Loucy (cell line): ENCODE measurements at regions not wholly inside any gene's neighbourhood (a gene's known extent, or its start where the extent isn't known, plus 50 kb on each side); places are given as distances from the start of the nearest gene placed in this dataset.

ENCODE experiments used
- H2AFZ ChIP-seq: fragments of 200-600 bp; sonication (generic); 2 replicates; pipeline ENCODE4 v1.6.0; 2016; ENCODE audit warnings: antibody characterized with exemption, mild to moderate bottlenecking, low read length, moderate library complexity
- H3F3A ChIP-seq: fragments of 200-600 bp; 2 replicates; pipeline ENCODE4 v1.6.0; 2016; ENCODE audit warnings: antibody characterized with exemption, low read depth, mild to moderate bottlenecking
- H3K27me3 ChIP-seq: fragments of 200-600 bp; sonication (generic); 2 replicates; pipeline ENCODE4 v1.6.1; 2014; ENCODE audit warnings: low read length, mild to moderate bottlenecking; ENCODE audit not compliant: insufficient read depth, poor library complexity, severe bottlenecking
- H3K36me3 ChIP-seq: fragments of 200-600 bp; sonication (generic); 2 replicates; pipeline ENCODE4 v1.6.1; 2016; ENCODE audit warnings: low read length; ENCODE audit not compliant: insufficient read depth
- H3K4me1 ChIP-seq: fragments of 200-600 bp; sonication (generic); 2 replicates; pipeline ENCODE4 v1.5.1; 2014; ENCODE audit warnings: low read length, mild to moderate bottlenecking; ENCODE audit not compliant: insufficient read depth, poor library complexity, severe bottlenecking
- H3K4me2 ChIP-seq: fragments of 200-600 bp; sonication (generic); 2 replicates; pipeline ENCODE4 v1.6.0; 2014; ENCODE audit warnings: antibody characterized with exemption, low read length, low read depth, mild to moderate bottlenecking; ENCODE audit not compliant: poor library complexity, severe bottlenecking
- H3K4me3 ChIP-seq: fragments of 200-600 bp; sonication (generic); 2 replicates; pipeline ENCODE4 v1.5.1; 2014; ENCODE audit warnings: low read length, mild to moderate bottlenecking, mixed read lengths; ENCODE audit not compliant: poor library complexity, severe bottlenecking
- H3K79me2 ChIP-seq: fragments of 200-600 bp; sonication (generic); 2 replicates; pipeline ENCODE4 v1.6.1; 2014; ENCODE audit warnings: low read length; ENCODE audit not compliant: insufficient read depth
- H3K9ac ChIP-seq: fragments of 200-600 bp; sonication (generic); 2 replicates; pipeline ENCODE4 v1.6.0; 2014; ENCODE audit warnings: mild to moderate bottlenecking, low read depth, low read length, moderate library complexity; ENCODE audit not compliant: poor library complexity, severe bottlenecking
- H3K9me2 ChIP-seq: fragments of 200-600 bp; sonication (generic); replicated peaks from 2 replicates; pipeline ENCODE4 v1.6.1; 2016; ENCODE audit warnings: low read depth, low read length, mixed read lengths
- H3K9me3 ChIP-seq: fragments of 200-600 bp; sonication (generic); 2 replicates; pipeline ENCODE4 v1.6.1; 2014; ENCODE audit warnings: mild to moderate bottlenecking, antibody characterized with exemption, low read length, low read depth; ENCODE audit not compliant: insufficient read depth
- H4K20me1 ChIP-seq: fragments of 200-600 bp; sonication (generic); 2 replicates; pipeline ENCODE4 v1.6.0; 2014; ENCODE audit warnings: antibody characterized with exemption, low read length, mild to moderate bottlenecking; ENCODE audit not compliant: insufficient read depth, poor library complexity, severe bottlenecking
- CTCF ChIP-seq: fragments of 200-600 bp; sonication (generic); conservative IDR thresholded peaks from 2 replicates; pipeline ENCODE4 v1.5.1; 2014; ENCODE audit warnings: mild to moderate bottlenecking, antibody characterized with exemption, low read length
- EZH2phosphoT487 ChIP-seq: fragments of 200-600 bp; IDR thresholded peaks from 2 replicates; pipeline ENCODE4 v1.6.1; 2018; ENCODE audit warnings: antibody characterized with exemption, mild to moderate bottlenecking, moderate library complexity, borderline replicate concordance

GRCh38 chr2:59080451-59081181 lies 839.5 kb upstream of the FANCL start:
- Histone ChIP-seq H3K9ac (no peak overlapping the region), H3K9me3 (no peaks in the 10 kb centered on the region), H3K79me2 (no peaks in the 10 kb centered on the region), H3K4me3 (no peak overlapping the region), H3F3A (no peaks in the 10 kb centered on the region), H4K20me1 (no peaks in the 10 kb centered on the region), H3K9me2 (no peaks in the 10 kb centered on the region), H3K36me3 (no peaks in the 10 kb centered on the region), H2AFZ (no peak overlapping the region), H3K4me1 (no peaks in the 10 kb centered on the region), H3K27me3 (no peaks in the 10 kb centered on the region), H3K4me2 (no peak overlapping the region)
- TF ChIP-seq EZH2phosphoT487 = no peak

- no peak overlapping the region for H3K9ac ChIP-seq
- no peaks in the 10 kb centered on the region for H3K9me3 ChIP-seq
- H4K20me1 ChIP-seq = no peaks in the 10 kb centered on the region
- H3K4me2 ChIP-seq = no peak overlapping the region
- H3K36me3 ChIP-seq = no peaks in the 10 kb centered on the region
- H3K27me3 ChIP-seq = no peaks in the 10 kb centered on the region
- no peak for TF ChIP-seq EZH2phosphoT487
- TF ChIP-seq CTCF = no peak
- no peaks in the 10 kb centered on the region for H3K79me2 ChIP-seq
- no peaks in the 10 kb centered on the region for H3F3A ChIP-seq
- no peak overlapping the region for H2AFZ ChIP-seq
- no peaks in the 10 kb centered on the region for H3K9me2 ChIP-seq
- no peak overlapping the region for H3K4me3 ChIP-seq
- H3K4me1 ChIP-seq = no peaks in the 10 kb centered on the region
Observed at GRCh38 chr2:59077981-59078531, 836.9 kb upstream of the FANCL start.

- Histone ChIP-seq H3K4me1 (no peaks in the 10 kb centered on the region), H3K9ac (no peak overlapping the region), H3K4me3 (no peak overlapping the region), H3K79me2 (no peaks in the 10 kb centered on the region), H4K20me1 (no peaks in the 10 kb centered on the region), H3K9me2 (no peaks in the 10 kb centered on the region), H3K9me3 (no peaks in the 10 kb centered on the region), H3F3A (no peaks in the 10 kb centered on the region), H3K27me3 (no peaks in the 10 kb centered on the region), H3K36me3 (no peaks in the 10 kb centered on the region), H3K4me2 (no peak overlapping the region), H2AFZ (no peak overlapping the region)
- TF ChIP-seq EZH2phosphoT487 (no peak), CTCF (no peak)
Observed at GRCh38 chr2:59077026-59077725, 836.1 kb upstream of the FANCL start.
